ENCODE measurements at regions not wholly inside any gene's neighbourhood (a gene's known extent, or its start where the extent isn't known, plus 50 kb on each side); places are given as distances from the start of the nearest gene placed in this dataset.

GRCh38 chr5:40270274-40270845 is 409.4 kb upstream of the PTGER4 start:
- Histone ChIP-seq H3K27me3 (no peaks in the 10 kb centered on the region), H3K9me3 (no peaks in the 10 kb centered on the region)
- no peak for TF ChIP-seq EP300 (IDR thresholded peaks at IDR 0.05; ENCODE audit: low read depth)
- TF ChIP-seq POLR2AphosphoS5 (IDR thresholded peaks at IDR 0.05), result no peak
- TF ChIP-seq POLR2A (IDR thresholded peaks at IDR 0.05), result no peak
- no peak for TF ChIP-seq CTCF (IDR thresholded peaks at IDR 0.05)

GRCh38 chr5:40268088-40268487 is 411.6 kb upstream of the PTGER4 start:
- H3K27ac ChIP-seq, result no peak overlapping the region
- H3K4me3 ChIP-seq, result no peak overlapping the region
- no peak for DNase-seq
- WGBS, 2 donors (ENCODE audit: low coverage in 1 of 2), result 67 to 93% methylated on average over 1 of the region's 1 CpG
- intact Hi-C loops (cut with DNase I; ENCODE audit: low total_unique reads), result no loop called here
- H3K27me3 ChIP-seq, result no peaks in the 10 kb centered on the region
- in situ Hi-C loops (cut with MboI; ENCODE audit: low pct_ligation_motif_present in 1 of 4, low pct_unique_long_range_greater_than_20kb in 1 of 4, low sequenced_read_pairs in 3 of 4), result no loop called here
- H3K36me3 ChIP-seq, result no peaks in the 10 kb centered on the region
- H3K4me1 ChIP-seq, result no peaks in the 10 kb centered on the region
- no peaks in the 10 kb centered on the region for H3K9me3 ChIP-seq
- TF ChIP-seq EP300 (IDR thresholded peaks at IDR 0.05; ENCODE audit: low read depth) (no peak), POLR2AphosphoS5 (IDR thresholded peaks at IDR 0.05) (no peak), CTCF (IDR thresholded peaks at IDR 0.05) (no peak), POLR2A (IDR thresholded peaks at IDR 0.05) (no peak)

More at GRCh38 chr5:40270274-40270845, 409.4 kb upstream of the PTGER4 start:
- H3K4me1 ChIP-seq, result no peaks in the 10 kb centered on the region
- no peaks in the 10 kb centered on the region for H3K36me3 ChIP-seq
- no peak for DNase-seq
- WGBS, 2 donors (ENCODE audit: low coverage in 1 of 2), result 78% methylated on average over 2 of the region's 2 CpGs; no CpG with 5 or more reads in 1 of the 2 donors
- in situ Hi-C loops (cut with MboI; ENCODE audit: low pct_ligation_motif_present in 1 of 4, low pct_unique_long_range_greater_than_20kb in 1 of 4, low sequenced_read_pairs in 3 of 4), result no loop called here
- no peak overlapping the region for H3K4me3 ChIP-seq
- intact Hi-C loops (cut with DNase I; ENCODE audit: low total_unique reads), result no loop called here
- no peak overlapping the region for H3K27ac ChIP-seq

GRCh38 chr5:40266952-40267351 is 412.8 kb upstream of the PTGER4 start:
- TF ChIP-seq POLR2AphosphoS5 (IDR thresholded peaks at IDR 0.05), result no peak
- no peak for TF ChIP-seq POLR2A (IDR thresholded peaks at IDR 0.05)
- TF ChIP-seq CTCF (IDR thresholded peaks at IDR 0.05), result no peak
- TF ChIP-seq EP300 (IDR thresholded peaks at IDR 0.05; ENCODE audit: low read depth), result no peak
- no peak overlapping the region for H3K4me3 ChIP-seq
- no peaks in the 10 kb centered on the region for H3K9me3 ChIP-seq
- no peak overlapping the region for H3K27ac ChIP-seq
- no peaks in the 10 kb centered on the region for H3K27me3 ChIP-seq
- no peaks in the 10 kb centered on the region for H3K4me1 ChIP-seq
- in situ Hi-C loops (cut with MboI; ENCODE audit: low pct_ligation_motif_present in 1 of 4, low pct_unique_long_range_greater_than_20kb in 1 of 4, low sequenced_read_pairs in 3 of 4) (no loop called here), intact Hi-C loops (cut with DNase I; ENCODE audit: low total_unique reads) (no loop called here)
- H3K36me3 ChIP-seq, result no peaks in the 10 kb centered on the region
- 98% methylated on average over 2 of the region's 2 CpGs; no CpG with 5 or more reads in 1 of the 2 donors for WGBS, 2 donors (ENCODE audit: low coverage in 1 of 2)
- DNase-seq, result no peak

- H3K4me1 ChIP-seq, result no peaks in the 10 kb centered on the region
- intact Hi-C loops (cut with DNase I; ENCODE audit: low total_unique reads), result no loop called here
- in situ Hi-C loops (cut with MboI; ENCODE audit: low pct_ligation_motif_present in 1 of 4, low pct_unique_long_range_greater_than_20kb in 1 of 4, low sequenced_read_pairs in 3 of 4), result no loop called here
- H3K36me3 ChIP-seq, result no peaks in the 10 kb centered on the region
- H3K9me3 ChIP-seq, result no peaks in the 10 kb centered on the region
- TF ChIP-seq POLR2AphosphoS5 (IDR thresholded peaks at IDR 0.05) (no peak), CTCF (IDR thresholded peaks at IDR 0.05) (no peak), POLR2A (IDR thresholded peaks at IDR 0.05) (no peak), EP300 (IDR thresholded peaks at IDR 0.05; ENCODE audit: low read depth) (no peak)
- no peak for DNase-seq
- WGBS, 2 donors (ENCODE audit: low coverage in 1 of 2), result 86 to 100% methylated on average over 1 of the region's 1 CpG
- H3K27ac ChIP-seq, result no peak overlapping the region
- no peak overlapping the region for H3K4me3 ChIP-seq
- H3K27me3 ChIP-seq, result no peaks in the 10 kb centered on the region
These were observed 417.7 kb upstream of the PTGER4 start for GRCh38 chr5:40261984-40262383.

All from transverse colon (tissue), 4 donors.